ENCODE measurements at regions not wholly inside any gene's neighbourhood (a gene's known extent, or its start where the extent isn't known, plus 50 kb on each side); places are given as distances from the start of the nearest gene placed in this dataset.

- TF ChIP-seq CTCF (IDR thresholded peaks at IDR 0.05) (no peak), EP300 (IDR thresholded peaks at IDR 0.05) (no peak), POLR2A (IDR thresholded peaks at IDR 0.05) (no peak)
Measured at GRCh38 chr15:34693053-34693744, 61.6 kb downstream of the GJD2 start.

Measured in tibial nerve (tissue), 4 donors.